ENCODE measurements at regions not wholly inside any gene's neighbourhood (a gene's known extent, or its start where the extent isn't known, plus 50 kb on each side); places are given as distances from the start of the nearest gene placed in this dataset.

GRCh38 chr7:131957338-131958020, 401.1 kb upstream of the PODXL start:
- WGBS, 2 donors (ENCODE audit: low coverage in 1 of 2) = 80 to 86% methylated on average over 7 to 9 of the region's 12 CpGs
- H3K4me1 ChIP-seq = peaks cover 0 to 11% (median 0%) of the 10 kb centered on the region in 3 donors
- no peak overlapping the region for H3K4me3 ChIP-seq
- no peaks in the 10 kb centered on the region for H3K27me3 ChIP-seq
- H3K36me3 ChIP-seq = no peaks in the 10 kb centered on the region
- no peaks in the 10 kb centered on the region for H3K9me3 ChIP-seq
- TF ChIP-seq EP300 (IDR thresholded peaks at IDR 0.05) = no peak
- TF ChIP-seq POLR2AphosphoS5 (IDR thresholded peaks at IDR 0.05) = no peak
- no peak for TF ChIP-seq POLR2A (IDR thresholded peaks at IDR 0.05)
- TF ChIP-seq CTCF (IDR thresholded peaks at IDR 0.05) = no peak
- no peak for ATAC-seq
- no peak overlapping the region for H3K27ac ChIP-seq

GRCh38 chr7:131956864-131957263, 400.4 kb upstream of the PODXL start:
- Histone ChIP-seq H3K27ac (no peak overlapping the region), H3K36me3 (no peaks in the 10 kb centered on the region), H3K4me3 (no peak overlapping the region), H3K9me3 (no peaks in the 10 kb centered on the region), H3K27me3 (no peaks in the 10 kb centered on the region), H3K4me1 (peaks cover 0 to 11% (median 0%) of the 10 kb centered on the region in 3 donors)
- whole genome bisulfite sequencing, 2 donors (ENCODE audit: low coverage in 1 of 2) = 63 to 91% methylated on average over 1 of the region's 1 CpG
- TF ChIP-seq EP300 (IDR thresholded peaks at IDR 0.05) = no peak
- TF ChIP-seq POLR2A (IDR thresholded peaks at IDR 0.05) = no peak
- no peak for TF ChIP-seq CTCF (IDR thresholded peaks at IDR 0.05)
- no peak for TF ChIP-seq POLR2AphosphoS5 (IDR thresholded peaks at IDR 0.05)
- ATAC-seq = no peak

- Histone ChIP-seq H3K9me3 (peaks cover 0 to 8% (median 0%) of the 10 kb centered on the region in 3 donors), H3K36me3 (no peaks in the 10 kb centered on the region), H3K4me1 (peaks cover 0 to 15% (median 0%) of the 10 kb centered on the region in 3 donors), H3K4me3 (no peak overlapping the region), H3K27ac (no peak overlapping the region), H3K27me3 (no peaks in the 10 kb centered on the region)
- no peak for ATAC-seq
- no peak for TF ChIP-seq CTCF (IDR thresholded peaks at IDR 0.05)
- no peak for TF ChIP-seq EP300 (IDR thresholded peaks at IDR 0.05)
- TF ChIP-seq POLR2AphosphoS5 (IDR thresholded peaks at IDR 0.05) = no peak
- no peak for TF ChIP-seq POLR2A (IDR thresholded peaks at IDR 0.05)
- WGBS, 2 donors (ENCODE audit: low coverage in 1 of 2) = 72% methylated on average over 2 of the region's 2 CpGs; no CpG with 5 or more reads in 1 of the 2 donors
Observed at GRCh38 chr7:131955679-131956078, 399.3 kb upstream of the PODXL start.

GRCh38 chr7:131953184-131953583, 396.8 kb upstream of the PODXL start:
- Histone ChIP-seq H3K36me3 (no peaks in the 10 kb centered on the region), H3K27me3 (no peaks in the 10 kb centered on the region), H3K27ac (no peak overlapping the region), H3K9me3 (peaks cover 0 to 8% (median 0%) of the 10 kb centered on the region in 3 donors), H3K4me1 (peaks cover 0 to 39% (median 8%) of the 10 kb centered on the region in 3 donors), H3K4me3 (no peak overlapping the region)
- no peak for ATAC-seq
- no peak for TF ChIP-seq CTCF (IDR thresholded peaks at IDR 0.05)
- no peak for TF ChIP-seq POLR2A (IDR thresholded peaks at IDR 0.05)
- no peak for TF ChIP-seq POLR2AphosphoS5 (IDR thresholded peaks at IDR 0.05)
- TF ChIP-seq EP300 (IDR thresholded peaks at IDR 0.05) = no peak
- WGBS, 2 donors (ENCODE audit: low coverage in 1 of 2) = 70% methylated on average over 2 of the region's 3 CpGs; no CpG with 5 or more reads in 1 of the 2 donors

GRCh38 chr7:131952365-131952764, 395.9 kb upstream of the PODXL start:
- Histone ChIP-seq H3K27me3 (no peaks in the 10 kb centered on the region), H3K27ac (no peak overlapping the region), H3K36me3 (no peaks in the 10 kb centered on the region), H3K4me3 (no peak overlapping the region), H3K9me3 (peaks cover 0 to 8% (median 0%) of the 10 kb centered on the region in 3 donors), H3K4me1 (peaks cover 0 to 44% (median 10%) of the 10 kb centered on the region in 3 donors)
- TF ChIP-seq POLR2AphosphoS5 (IDR thresholded peaks at IDR 0.05) = no peak
- no peak for TF ChIP-seq CTCF (IDR thresholded peaks at IDR 0.05)
- 90 to 100% methylated on average over 1 to 7 of the region's 8 CpGs for WGBS, 2 donors (ENCODE audit: low coverage in 1 of 2)
- no peak for ATAC-seq

All from gastroesophageal sphincter (tissue), 4 donors.